Heart right ventricle (tissue), 16 donors: ENCODE measurements at regions not wholly inside any gene's neighbourhood (a gene's known extent, or its start where the extent isn't known, plus 50 kb on each side); places are given as distances from the start of the nearest gene placed in this dataset.

Experiments
- ATAC-seq, 8 donors: fragments of 200-7000 bp; cut with Tn5 transposase; one replicate each; pipeline ENCODE4 v1.9.1; 2020; ENCODE audit warnings: mild to moderate bottlenecking in 8 of 8, moderate library complexity in 8 of 8, moderate number of reproducible peaks in 1 of 8
- DNase-seq, 2 donors: peaks; one replicate each; pipeline ENCODE4 v3.0.0-alpha.2; 2020
- H3K27ac ChIP-seq, 10 donors: fragments of 200-600 bp; sonication (generic) in 2 of 10; one replicate each; pipeline versions ENCODE4 v1.5.0 to v1.8.0; 2020 to 2022; ENCODE audit warnings: mild to moderate bottlenecking in 3 of 10
- H3K27me3 ChIP-seq, 7 donors: fragments of 200-600 bp; one replicate each; pipeline ENCODE4 v1.8.0; 2021 to 2022; ENCODE audit warnings: mild to moderate bottlenecking in 2 of 7
- H3K36me3 ChIP-seq, 9 donors: fragments of 200-600 bp; sonication (generic) in 1 of 9; one replicate each; pipeline versions ENCODE4 v1.5.0 to v1.8.0; 2020 to 2022; ENCODE audit warnings: mild to moderate bottlenecking in 2 of 9
- H3K4me1 ChIP-seq, 9 donors: fragments of 200-600 bp; sonication (generic) in 1 of 9; one replicate each; pipeline versions ENCODE4 v1.5.0 to v1.8.0; 2020 to 2022; ENCODE audit warnings: mild to moderate bottlenecking in 4 of 9
- H3K4me3 ChIP-seq, 10 donors: fragments of 200-600 bp; sonication (generic) in 2 of 10; one replicate each; pipeline versions ENCODE4 v1.5.0 to v1.8.0; 2020 to 2022; ENCODE audit warnings: mild to moderate bottlenecking in 7 of 10, moderate library complexity in 2 of 10
- H3K9me3 ChIP-seq, 11 donors: fragments of 200-600 bp in 10 of 11; sonication (generic) in 2 of 11; one replicate each; pipeline versions ENCODE4 v1.5.0 to v1.8.0; 2013 to 2022; ENCODE audit warnings: mild to moderate bottlenecking in 2 of 11, control low read depth in 1 of 11, moderate library complexity in 1 of 11
- CTCF ChIP-seq, 9 donors: fragments of 200-600 bp; sonication (generic) in 2 of 9; IDR thresholded peaks; one replicate each; pipeline versions ENCODE4 v1.5.0 to v1.8.0; 2021 to 2022; ENCODE audit warnings: antibody characterized with exemption in 9 of 9, mild to moderate bottlenecking in 5 of 9, moderate library complexity in 1 of 9
- WGBS, 2 donors: extraction: QIAGEN DNeasy Blood & Tissue Kit; methylation state at CpG; one replicate each; pipeline ENCODE4 v1.1.7; 2013; ENCODE audit warnings: inconsistent platforms in 1 of 2; 5-methylcytosine and 5-hydroxymethylcytosine counted together
- intact Hi-C, 10 donors: fragments of 100-400 bp; cut with DNase I; formaldehyde crosslinking; loops; one replicate each; pipeline versions ENCODE4 v1.11.1 to v1.14.2; 2022
- donor health status: Arrhythmogenic right ventricular cardiomyopathy.
- donor health status: ischemic (EF 13 %, LVEDD 7.1; RV severe dilation, severe dysfunction).
- donor health status: healthy with polysubstance abuse.
- donor health status: DM: no; HTN: yes; CAD: no.
- donor health status: DM: no; HTN: no; CAD: no.
- donor health status: ischemic (EF 25% LVEDD 6.9; RV normal size, moderate dysfunction).
- donor health status: ischemic (EF 25% LVEDD 5.7; RV mildly dilated, moderate dysfunction).
- donor health status: healthy.
- donor health status: DM: yes; HTN: yes; CAD: no.
- donor health status: Ischemic cardiomyopathy.
- donor health status: ischemic (EF 35%, LVEDD 5.7; RV mildly dilated, moderate dysfunction).
- donor health status: nonischemic (EF 11% LVEDD 7.7; RV severe dilation, severe dysfunction).
- donor health status: DM: yes; HTN: yes; CAD: no.
- donor health status: PGD.
- donor health status: ischemic (EF 29% LVEDD 5.4; RV normal size, mild dysfunction).
- donor health status: nonischemic (EF 23%, LVEDD 6.1; RV moderate dilation, normal function).

GRCh38 chr2:235314371-235314930 lies 179.4 kb upstream of the AGAP1 start:
- H3K36me3 ChIP-seq = no peaks in the 10 kb centered on the region
- H3K27ac ChIP-seq = no peak overlapping the region
- no peak for TF ChIP-seq CTCF (IDR thresholded peaks at IDR 0.05)
- intact Hi-C loops = no loop called here
- H3K4me3 ChIP-seq = no peak overlapping the region
- H3K9me3 ChIP-seq = peaks cover 0 to 12% (median 0%) of the 10 kb centered on the region in 11 donors
- no peaks in the 10 kb centered on the region for H3K4me1 ChIP-seq
- WGBS, 2 donors = 57 to 69% methylated on average over 11 of the region's 11 CpGs
- ATAC-seq = no peak
- DNase-seq = no peak
- peaks cover 0 to 3% (median 0%) of the 10 kb centered on the region in 7 donors for H3K27me3 ChIP-seq

- intact Hi-C loops = no loop called here
- Histone ChIP-seq H3K27me3 (peaks cover 0 to 34% (median 18%) of the 10 kb centered on the region in 7 donors), H3K4me3 (no peak overlapping the region), H3K9me3 (no peaks in the 10 kb centered on the region), H3K4me1 (no peaks in the 10 kb centered on the region), H3K27ac (no peak overlapping the region), H3K36me3 (no peaks in the 10 kb centered on the region)
- DNase-seq (no peak), ATAC-seq (no peak)
- 81 to 83% methylated on average over 4 of the region's 4 CpGs for WGBS, 2 donors
- no peak for TF ChIP-seq CTCF (IDR thresholded peaks at IDR 0.05)
Observed at GRCh38 chr2:235319095-235319494, 174.7 kb upstream of the AGAP1 start.

- no peak for TF ChIP-seq CTCF (IDR thresholded peaks at IDR 0.05)
- no peak for ATAC-seq
- Histone ChIP-seq H3K4me3 (no peak overlapping the region), H3K27ac (no peak overlapping the region), H3K27me3 (peaks cover 0 to 46% (median 29%) of the 10 kb centered on the region in 7 donors), H3K36me3 (no peaks in the 10 kb centered on the region), H3K4me1 (no peaks in the 10 kb centered on the region), H3K9me3 (no peaks in the 10 kb centered on the region)
- intact Hi-C loops = no loop called here
- DNase-seq = no peak
- WGBS, 2 donors = 95% methylated on average over 9 of the region's 9 CpGs
Observed at GRCh38 chr2:235320326-235320725, 173.5 kb upstream of the AGAP1 start.

GRCh38 chr2:235324324-235324723 lies 169.5 kb upstream of the AGAP1 start:
- H3K27ac ChIP-seq = no peak overlapping the region
- no peaks in the 10 kb centered on the region for H3K4me1 ChIP-seq
- TF ChIP-seq CTCF (IDR thresholded peaks at IDR 0.05) = no peak
- intact Hi-C loops = no loop called here
- WGBS, 2 donors = 24 to 32% methylated on average over 9 of the region's 9 CpGs
- DNase-seq (no peak), ATAC-seq (no peak)
- no peaks in the 10 kb centered on the region for H3K9me3 ChIP-seq
- peaks cover 0 to 53% (median 35%) of the 10 kb centered on the region in 7 donors for H3K27me3 ChIP-seq
- no peaks in the 10 kb centered on the region for H3K36me3 ChIP-seq
- H3K4me3 ChIP-seq = no peak overlapping the region
